GDM1 (cell line): ENCODE measurements at regions not wholly inside any gene's neighbourhood (a gene's known extent, or its start where the extent isn't known, plus 50 kb on each side); places are given as distances from the start of the nearest gene placed in this dataset.
A peak's percentile ranks its signal among the peaks of the same experiment; 100 is the strongest.
"Not testable (repeated sequence)": the region's sequence is repeated elsewhere in the genome, so short reads cannot be mapped to it uniquely, and the experiment has no call there.

Experiments
- DNase-seq: peaks from one replicate; lab custom pipeline; 2025; lab: John Stamatoyannopoulos, UW

- DNase-seq, result no peak
Measured at GRCh38 chr17:77037943-77038342, 102.8 kb upstream of the SEC14L1 start.

DNA sequence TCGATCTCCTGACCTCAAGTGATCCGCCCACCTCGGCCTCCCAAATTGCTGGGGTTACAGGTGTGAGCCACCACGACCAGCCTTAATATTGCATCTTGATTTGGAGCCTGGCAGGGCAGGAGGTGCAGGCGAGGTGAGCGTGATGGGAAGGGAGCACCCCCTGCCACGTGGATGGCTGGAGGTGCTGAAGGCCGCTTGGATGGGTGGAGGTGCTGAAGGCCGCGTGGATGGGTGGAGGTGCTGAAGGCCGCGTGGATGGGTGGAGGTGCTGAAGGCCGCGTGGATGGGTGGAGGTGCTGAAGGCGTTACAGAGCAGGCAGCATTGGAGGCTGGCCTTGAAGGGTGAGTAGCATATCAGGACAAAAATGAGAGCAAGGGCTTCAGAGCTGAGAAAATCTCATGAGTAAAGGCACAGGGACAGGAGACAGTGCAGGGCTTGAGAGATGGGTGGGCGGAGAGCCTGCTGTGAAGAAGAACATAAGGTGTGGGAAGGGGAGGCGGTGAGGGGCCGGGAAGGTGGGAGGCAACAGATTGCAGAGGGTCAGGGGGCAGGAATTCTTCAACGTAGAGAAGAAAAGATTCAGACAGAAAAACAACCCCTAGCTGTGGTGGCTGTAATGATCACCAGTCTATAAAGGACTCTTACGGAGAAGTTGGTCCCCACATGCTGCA is 101.7 kb upstream of the SEC14L1 start:
- no peak for DNase-seq

GRCh38 chr17:77042476-77043231 is 98.1 kb upstream of the SEC14L1 start:
- DNase-seq, result no peak

DNA sequence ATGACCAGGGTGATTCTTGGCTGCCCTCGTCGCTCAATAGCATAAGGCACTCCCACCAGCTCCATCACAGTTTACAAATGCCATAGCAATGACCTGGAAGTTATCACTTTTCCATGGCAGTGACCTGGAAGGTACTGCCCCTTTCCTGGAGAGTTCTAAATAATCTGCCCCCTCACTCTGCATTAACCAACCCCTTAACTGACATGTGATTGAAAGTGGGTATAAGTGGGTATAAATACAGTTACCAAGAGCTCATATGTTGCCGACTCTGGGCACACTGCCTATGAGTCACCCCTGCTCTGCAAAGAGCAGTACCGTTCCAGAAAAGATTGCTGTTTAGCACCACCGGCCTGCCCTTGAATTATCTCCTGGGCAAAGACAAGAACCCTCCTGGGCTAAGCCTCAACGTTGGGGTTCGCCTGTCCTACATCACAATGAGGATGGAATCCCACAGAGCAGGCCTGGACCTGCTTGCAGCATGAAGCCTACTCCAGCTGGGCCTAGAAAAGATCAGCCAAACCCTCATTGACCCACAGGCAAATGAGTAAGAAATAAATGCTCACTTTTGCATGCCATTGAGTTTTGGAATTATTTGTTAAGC is 95.2 kb upstream of the SEC14L1 start:
- DNase-seq, result no peak

- no peak for DNase-seq
Measured at GRCh38 chr17:77049440-77049839, 91.3 kb upstream of the SEC14L1 start.

DNA sequence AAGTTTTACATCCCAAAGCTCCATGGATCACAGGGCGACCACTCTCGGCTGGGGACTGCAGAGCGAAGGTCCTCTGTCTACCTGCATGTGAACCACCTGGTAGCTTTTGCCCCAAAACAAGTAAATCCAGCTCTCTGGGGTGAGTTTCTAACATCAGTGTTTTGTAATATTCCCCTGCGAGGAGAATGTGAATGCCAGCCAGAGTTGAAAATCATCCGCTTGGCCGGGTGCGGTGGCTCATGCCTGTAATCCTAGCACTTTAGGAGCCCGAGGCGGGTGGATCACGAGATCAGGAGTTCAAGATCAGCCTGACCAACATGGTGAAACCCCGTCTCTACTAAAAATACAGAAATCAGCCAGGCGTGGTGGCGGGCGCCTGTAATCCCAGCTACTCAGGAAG is 89.9 kb upstream of the SEC14L1 start:
- DNase-seq, result not testable (repeated sequence)

GRCh38 chr17:77054936-77055335 is 85.8 kb upstream of the SEC14L1 start:
- no peak for DNase-seq

- no peak for DNase-seq
Measured at GRCh38 chr17:77055453-77055852, 85.3 kb upstream of the SEC14L1 start.

GRCh38 chr17:77058016-77058415 is 82.8 kb upstream of the SEC14L1 start:
- DNase-seq, result no peak

- no peak for DNase-seq
Measured at GRCh38 chr17:77061669-77062068, 79.1 kb upstream of the SEC14L1 start.

- DNase-seq, result no peak
Measured at GRCh38 chr17:77064598-77064997, 76.2 kb upstream of the SEC14L1 start.

DNA sequence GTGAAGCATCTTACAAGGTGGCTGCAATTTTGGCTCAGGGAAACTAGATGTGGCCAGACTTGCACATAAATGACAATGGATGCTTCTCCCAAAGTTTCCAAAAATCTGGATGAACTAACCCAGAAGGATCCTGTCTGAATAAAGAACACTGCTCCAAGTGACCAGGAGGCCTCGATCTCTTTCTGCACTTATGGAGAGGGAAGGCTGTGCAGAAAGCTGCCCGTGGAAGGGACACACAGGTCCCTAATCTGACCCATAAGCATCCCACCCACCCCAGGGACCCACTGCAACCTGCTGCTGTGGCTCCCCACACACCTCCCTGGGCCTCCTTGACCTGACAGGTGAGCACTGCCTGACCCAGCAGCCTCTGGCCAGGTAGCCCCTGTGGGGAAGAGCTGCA is 74.6 kb upstream of the SEC14L1 start:
- no peak for DNase-seq

DNA sequence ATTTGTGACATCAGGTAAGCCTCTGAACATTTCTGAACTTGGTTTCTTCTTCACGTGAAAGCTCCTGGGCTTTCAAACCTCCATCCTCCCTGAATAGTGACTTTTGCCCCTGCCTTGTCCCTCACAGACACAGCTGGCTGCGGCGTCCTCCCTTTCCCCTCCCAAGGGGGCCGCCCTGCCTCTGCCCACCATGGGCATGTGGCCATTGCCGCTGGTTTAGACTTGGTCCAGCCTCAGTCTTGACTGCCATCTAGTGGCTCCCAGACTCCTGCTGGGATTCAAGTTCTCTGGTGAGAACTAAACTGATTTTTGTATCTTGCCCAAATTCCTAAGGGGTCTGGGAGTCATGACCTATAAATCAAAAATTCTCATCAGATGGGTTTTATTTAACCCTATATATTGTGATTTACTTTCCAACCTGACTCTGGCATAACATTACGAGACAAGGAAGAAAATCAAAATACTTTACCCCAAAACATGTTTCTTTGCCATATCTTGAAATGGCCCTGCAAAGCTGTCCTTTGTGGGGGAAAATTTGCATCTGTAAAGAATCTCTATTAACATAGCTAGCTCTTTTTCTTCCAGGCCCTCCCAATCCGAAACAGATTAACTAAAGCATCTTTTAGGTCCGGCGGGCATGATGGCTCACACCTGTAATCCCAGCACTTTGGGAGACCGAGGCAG is 73.9 kb upstream of the SEC14L1 start:
- peak; percentile 41 for DNase-seq

GRCh38 chr17:77068915-77069314 is 71.9 kb upstream of the SEC14L1 start:
- no peak for DNase-seq

DNA sequence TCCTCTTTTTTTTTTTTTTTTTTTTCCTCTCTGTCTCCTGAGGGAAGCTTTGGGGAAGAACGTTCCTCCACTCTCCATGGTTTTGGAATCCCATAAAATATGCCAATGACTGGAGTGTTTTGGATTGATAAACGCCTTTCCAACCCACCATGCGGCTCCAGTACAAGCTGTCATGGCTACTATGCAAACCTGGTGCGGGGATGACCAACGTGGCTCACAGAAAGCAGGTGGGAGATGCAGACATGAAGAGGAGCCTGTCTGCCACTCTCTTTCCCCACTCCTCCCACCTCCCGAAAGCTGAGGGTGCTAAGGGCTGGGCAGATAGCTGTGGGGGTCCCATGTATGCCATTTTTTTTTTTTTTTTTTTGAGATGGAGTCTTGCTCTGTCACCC is 69.9 kb upstream of the SEC14L1 start:
- no peak for DNase-seq

GRCh38 chr17:77071925-77072490 is 68.8 kb upstream of the SEC14L1 start:
- DNase-seq, result no peak

GRCh38 chr17:77072670-77073069 is 68.1 kb upstream of the SEC14L1 start:
- no peak for DNase-seq

- DNase-seq, result no peak
Measured at GRCh38 chr17:77074681-77075080, 66.1 kb upstream of the SEC14L1 start.

DNA sequence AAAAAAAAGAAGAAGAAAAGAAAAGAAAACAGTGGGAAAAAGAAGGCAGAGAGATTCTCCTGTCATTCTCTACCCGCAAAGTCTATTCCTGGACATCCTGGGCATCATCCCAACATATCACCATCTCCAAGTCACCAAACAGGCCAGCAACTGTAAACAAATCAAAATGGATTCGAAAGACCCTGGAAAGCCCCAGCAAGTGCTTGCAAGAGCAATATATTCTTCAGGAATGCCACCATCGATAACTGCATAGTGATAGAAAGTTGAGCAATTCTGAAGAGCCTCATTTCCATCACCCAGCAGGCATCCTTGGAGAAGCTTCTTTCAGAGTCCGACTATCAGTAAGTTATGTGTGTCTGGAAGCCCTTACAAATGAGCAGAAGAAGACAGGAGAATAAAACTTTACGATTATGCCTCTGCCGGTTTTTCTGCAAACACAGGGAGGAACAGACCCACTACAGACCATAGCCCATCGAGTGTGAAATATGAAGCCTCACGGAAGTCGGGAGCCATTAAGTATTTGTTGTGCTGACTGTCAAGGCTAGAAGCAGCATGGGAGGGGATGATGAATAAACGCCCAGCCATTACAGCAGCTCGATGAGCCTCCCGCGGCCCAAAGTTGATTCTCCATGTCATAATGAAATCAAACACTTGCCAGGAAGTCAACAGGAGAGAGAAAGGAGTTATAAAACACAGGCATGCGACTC is 64.5 kb upstream of the SEC14L1 start:
- no peak for DNase-seq

DNA sequence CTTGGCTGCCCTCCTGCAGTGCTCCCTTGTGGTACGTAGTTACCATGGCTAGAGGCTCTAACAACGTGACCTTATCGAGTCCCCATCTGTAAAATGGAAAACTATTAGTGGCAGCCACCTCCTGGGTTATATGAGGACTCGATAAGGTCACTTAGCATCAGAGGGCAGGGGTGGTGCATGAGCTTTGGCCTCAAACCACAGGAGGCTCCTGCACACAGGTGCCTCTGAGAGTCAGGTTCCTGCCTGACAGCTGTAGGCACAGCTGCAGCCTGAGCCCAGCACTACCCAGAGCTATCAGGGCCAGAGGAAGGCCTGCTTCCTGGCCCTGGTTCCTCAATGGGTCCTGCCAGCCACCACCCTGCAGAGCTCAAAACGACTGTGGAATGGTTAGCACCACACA is 57.2 kb upstream of the SEC14L1 start:
- peak; percentile 76 for DNase-seq

DNA sequence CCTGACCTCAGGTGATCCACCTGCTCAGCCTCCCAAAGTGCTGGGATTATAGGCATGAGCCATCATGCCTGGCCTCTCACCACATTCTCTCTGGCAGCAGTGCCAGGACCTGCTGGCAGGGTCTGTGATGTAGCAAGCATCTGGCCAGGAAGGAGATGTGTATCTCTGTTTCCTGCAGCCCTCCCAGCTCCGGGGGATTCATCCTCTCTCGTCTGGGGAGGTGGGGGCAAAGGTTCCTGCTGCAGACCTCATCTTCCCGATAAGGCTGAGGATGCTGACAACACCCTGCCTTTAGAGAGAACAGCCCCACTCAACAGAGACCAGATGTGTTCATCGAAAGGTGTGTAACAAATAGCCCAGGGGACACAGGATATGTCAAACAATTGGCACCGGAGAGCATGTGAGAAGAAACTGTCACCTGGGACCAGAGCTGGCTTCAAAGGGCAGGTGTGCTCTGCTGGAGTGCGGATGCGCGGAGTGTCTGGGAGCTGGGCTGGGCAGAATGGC is 54.8 kb upstream of the SEC14L1 start:
- peak; percentile 83 for DNase-seq
